Right ventricle myocardium inferior (tissue), 1 donor: ENCODE measurements at regions not wholly inside any gene's neighbourhood (a gene's known extent, or its start where the extent isn't known, plus 50 kb on each side); places are given as distances from the start of the nearest gene placed in this dataset.

Experiments used
- ATAC-seq: fragments of 200-7000 bp; cut with Tn5 transposase; one replicate; pipeline ENCODE4 v1.9.1; 2020; ENCODE audit warnings: mild to moderate bottlenecking, moderate library complexity
- DNase-seq: peaks from one replicate; pipeline ENCODE4 v3.0.0; 2021; ENCODE audit errors: missing footprints
- intact Hi-C: fragments of 100-400 bp; cut with DNase I; formaldehyde crosslinking; loops from one replicate; pipeline ENCODE4 v1.11.0; 2022
- donor health status: DM: no; HTN: yes; CAD: no; lungs with severe emphysema.

GRCh38 chr10:118908557-118909256 lies 120.8 kb upstream of the NANOS1 start:
- DNase-seq, result no peak
- no peak for ATAC-seq
- intact Hi-C loops, result no loop called here

GRCh38 chr10:118910702-118911101 lies 118.8 kb upstream of the NANOS1 start:
- ATAC-seq (no peak), DNase-seq (no peak)
- intact Hi-C loops, result loop anchor here (5.0 kb wide), 1 partner anchor 117 kb away; the partner anchor contains the start of gene NANOS1

- ATAC-seq (no peak), DNase-seq (no peak)
- intact Hi-C loops, result loop anchor here (5.0 kb wide), 1 partner anchor 116 kb away; the partner anchor contains the start of gene NANOS1
Observed at GRCh38 chr10:118911363-118911762, 118.2 kb upstream of the NANOS1 start.

GRCh38 chr10:118912961-118913600 lies 116.4 kb upstream of the NANOS1 start:
- intact Hi-C loops, result loop anchor here (5.0 kb wide), 1 partner anchor 114 kb away; the partner anchor contains the start of gene NANOS1
- DNase-seq (no peak), ATAC-seq (peak; percentile 12)

DNA sequence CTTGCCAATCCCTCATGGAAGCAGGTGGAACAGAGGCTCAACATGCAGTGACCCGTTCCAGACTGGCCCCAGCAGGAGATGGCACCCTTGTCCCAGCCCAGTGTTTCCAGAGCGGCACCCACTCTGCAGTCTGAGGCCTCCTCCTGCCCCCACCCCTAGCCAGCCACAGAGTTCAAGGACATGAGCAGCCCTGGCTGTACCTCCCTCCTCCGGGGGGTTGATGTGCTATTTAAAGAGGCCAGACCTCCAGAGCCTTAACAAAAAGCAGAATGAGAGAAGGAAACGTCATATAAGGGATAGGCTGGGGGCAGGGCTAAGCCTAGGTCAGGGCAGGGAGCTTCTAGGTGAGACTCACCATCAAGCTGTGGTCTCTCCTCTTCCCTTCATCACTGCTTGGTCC lies 115.7 kb upstream of the NANOS1 start:
- DNase-seq, result no peak
- ATAC-seq, result peak; percentile 74

GRCh38 chr10:118914629-118915028 lies 114.9 kb upstream of the NANOS1 start:
- intact Hi-C loops, result loop anchor here (5.0 kb wide), 1 partner anchor 113 kb away; the partner anchor contains the start of gene NANOS1
- ATAC-seq (no peak), DNase-seq (no peak)

More for the DNA sequence above, 115.7 kb upstream of the NANOS1 start:
- intact Hi-C loops, result loop anchor here (5.0 kb wide), 1 partner anchor 113 kb away; the partner anchor contains the start of gene NANOS1

GRCh38 chr10:118915161-118915560 lies 114.4 kb upstream of the NANOS1 start:
- intact Hi-C loops, result no loop called here
- DNase-seq (no peak), ATAC-seq (no peak)

DNA sequence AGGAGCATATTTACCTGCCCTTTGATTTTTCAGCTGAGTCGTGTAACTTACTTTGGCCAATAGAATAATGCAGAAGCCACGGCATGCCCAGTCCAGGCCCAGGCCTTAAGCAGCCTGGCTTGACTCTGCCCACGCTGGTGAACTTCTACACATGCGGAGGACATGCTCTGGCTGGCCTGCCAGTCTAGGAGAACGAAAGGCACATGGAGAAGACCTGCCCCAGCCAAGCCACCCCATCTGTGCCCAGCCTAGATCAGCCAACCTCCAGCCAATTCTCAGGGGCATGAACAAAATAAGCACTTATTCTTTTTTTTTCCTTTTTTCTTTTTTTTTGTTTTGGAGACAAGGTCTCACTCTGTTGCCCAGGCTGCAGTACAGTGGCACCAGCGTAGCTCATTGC lies 112.7 kb upstream of the NANOS1 start:
- intact Hi-C loops, result no loop called here
- ATAC-seq (no peak), DNase-seq (no peak)

DNA sequence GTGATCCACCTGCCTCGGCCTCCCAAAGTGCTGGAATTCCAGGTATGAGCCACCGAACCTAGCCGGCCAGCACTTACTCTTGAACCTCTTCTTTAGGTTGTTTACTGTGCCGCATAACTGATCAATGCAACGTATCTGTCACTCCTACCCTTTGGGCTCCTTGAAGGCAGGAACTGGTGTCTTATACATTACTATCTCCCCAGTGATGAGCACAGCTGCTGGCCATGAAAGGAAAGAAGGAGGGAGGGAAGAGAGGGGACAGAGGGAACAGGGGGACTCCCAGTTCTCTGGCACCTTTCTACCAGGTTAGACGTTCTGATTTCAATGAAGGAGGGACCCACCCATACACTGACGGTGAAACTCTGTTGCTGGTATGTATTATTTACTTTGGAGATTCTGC lies 111.8 kb upstream of the NANOS1 start:
- no peak for DNase-seq
- intact Hi-C loops, result no loop called here
- no peak for ATAC-seq

DNA sequence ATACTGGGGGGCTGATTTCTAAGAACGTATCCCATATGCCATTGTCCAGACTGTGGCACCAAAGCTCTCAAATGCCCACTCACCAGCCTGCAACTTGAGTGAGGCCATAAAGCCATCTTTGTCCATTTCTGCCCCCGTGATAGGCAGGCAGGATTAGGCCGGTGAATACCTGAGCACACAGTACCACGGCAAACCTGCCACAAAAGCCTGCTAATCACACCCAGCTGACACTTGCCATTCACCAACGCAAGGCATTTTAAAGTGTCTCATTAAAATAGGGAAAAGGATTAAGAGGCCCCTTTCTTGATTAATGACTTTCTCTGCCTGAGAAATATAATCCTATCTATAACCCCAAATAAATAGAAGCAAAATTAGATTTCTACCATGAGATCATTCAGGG lies 111.4 kb upstream of the NANOS1 start:
- ATAC-seq (no peak), DNase-seq (no peak)
- intact Hi-C loops, result no loop called here

DNA sequence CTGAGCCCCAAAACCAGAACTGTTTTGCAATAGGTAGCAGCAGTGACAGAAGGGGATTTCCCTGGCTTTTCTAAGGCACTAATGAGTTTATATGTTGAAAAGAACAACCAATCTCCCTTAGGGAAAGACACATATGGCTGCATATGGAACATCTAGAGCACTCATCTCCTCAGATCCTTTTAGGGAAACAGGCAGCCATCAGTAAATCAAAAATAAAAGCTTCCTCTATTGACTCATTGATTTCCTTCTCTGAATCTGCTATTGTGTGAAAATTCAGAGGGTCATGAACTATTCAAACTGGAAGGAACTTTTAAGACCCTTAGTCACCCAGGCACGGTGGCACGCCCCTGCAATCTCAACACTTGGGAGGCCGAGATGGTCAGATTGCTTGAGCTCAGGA lies 110.9 kb upstream of the NANOS1 start:
- ATAC-seq (no peak), DNase-seq (no peak)
- intact Hi-C loops, result no loop called here

GRCh38 chr10:118920206-118920605 lies 109.3 kb upstream of the NANOS1 start:
- no peak for DNase-seq
- ATAC-seq, result no peak
- intact Hi-C loops, result no loop called here

GRCh38 chr10:118922226-118922625 lies 107.3 kb upstream of the NANOS1 start:
- ATAC-seq (no peak), DNase-seq (no peak)

DNA sequence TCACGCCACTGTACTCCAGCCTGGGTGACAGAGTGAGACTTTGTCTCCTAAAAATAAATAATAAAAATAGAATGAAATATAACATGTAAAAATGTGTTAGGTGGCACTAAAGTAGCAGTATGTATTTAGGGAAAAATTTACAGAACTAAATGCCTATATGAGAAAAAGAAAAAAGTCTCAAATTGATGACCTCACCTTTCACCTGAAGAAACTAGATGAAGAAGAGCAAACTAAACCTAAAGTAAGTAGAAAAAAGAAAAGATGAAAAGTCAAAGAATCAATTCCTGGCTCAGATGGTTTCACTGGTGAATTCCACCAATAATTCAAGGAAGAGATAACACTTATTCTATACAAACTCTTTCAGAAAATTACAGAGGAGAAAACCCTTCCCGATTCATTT lies 106.5 kb upstream of the NANOS1 start:
- no peak for ATAC-seq
- intact Hi-C loops, result no loop called here
- no peak for DNase-seq

More at GRCh38 chr10:118922226-118922625, 107.3 kb upstream of the NANOS1 start:
- intact Hi-C loops, result no loop called here

GRCh38 chr10:118924493-118924892 lies 105.0 kb upstream of the NANOS1 start:
- DNase-seq, result no peak

DNA sequence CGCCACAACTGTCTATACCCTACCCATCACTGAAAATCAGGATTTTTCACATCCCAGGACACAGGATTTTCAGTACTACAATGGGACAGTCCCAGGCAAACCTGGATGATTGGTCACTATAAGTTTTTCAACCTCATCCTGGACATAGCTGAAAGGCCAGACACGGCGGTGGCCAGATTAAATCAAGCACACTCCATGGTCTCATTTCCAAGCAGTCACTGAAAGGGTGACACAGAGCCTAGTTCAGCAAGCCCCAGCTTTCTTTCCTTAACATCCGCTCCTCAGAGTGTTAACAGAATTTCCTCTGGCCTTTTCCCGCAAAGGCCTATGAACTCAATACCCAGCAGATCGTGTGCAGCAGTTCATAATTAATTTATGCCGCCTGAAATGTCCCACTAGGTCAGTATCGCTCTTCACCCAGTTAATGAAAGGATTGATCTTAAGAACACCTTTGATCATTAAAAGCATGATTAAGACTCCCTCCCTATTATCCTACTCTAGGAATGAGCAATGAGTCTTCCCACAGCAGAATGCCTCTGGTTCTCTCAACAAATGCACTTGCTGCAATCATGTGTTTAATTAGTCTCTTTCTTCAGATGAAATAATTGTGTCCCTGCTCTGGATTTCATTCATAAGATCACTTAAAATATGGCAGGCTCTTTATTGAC lies 104.0 kb upstream of the NANOS1 start:
- ATAC-seq (no peak), DNase-seq (no peak)
- intact Hi-C loops, result no loop called here

More at GRCh38 chr10:118924493-118924892, 105.0 kb upstream of the NANOS1 start:
- intact Hi-C loops, result no loop called here
- no peak for ATAC-seq

GRCh38 chr10:118926072-118926417 lies 103.5 kb upstream of the NANOS1 start:
- intact Hi-C loops, result no loop called here
- DNase-seq (no peak), ATAC-seq (no peak)

DNA sequence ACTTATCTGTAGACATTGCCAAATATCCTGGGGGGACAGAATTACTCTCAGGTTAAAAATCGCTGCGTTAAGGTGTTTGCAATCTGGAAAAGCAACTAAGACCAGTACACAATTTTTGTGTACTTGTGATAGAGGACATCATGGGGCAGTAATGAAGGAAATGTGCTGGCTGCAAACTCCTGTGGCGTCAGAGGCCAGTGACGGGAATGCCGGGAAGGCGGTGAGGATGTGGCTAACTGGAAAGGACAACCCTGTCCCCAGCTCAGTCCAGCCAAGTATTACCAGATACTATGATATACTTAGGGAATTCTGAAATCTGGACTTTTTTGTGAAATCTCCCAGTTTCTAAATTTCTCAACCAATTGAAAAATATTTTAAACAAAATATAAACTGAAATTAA lies 103.1 kb upstream of the NANOS1 start:
- intact Hi-C loops, result no loop called here

GRCh38 chr10:118926903-118927302 lies 102.6 kb upstream of the NANOS1 start:
- ATAC-seq (no peak), DNase-seq (no peak)
- intact Hi-C loops, result no loop called here

More for the DNA sequence above, 103.1 kb upstream of the NANOS1 start:
- DNase-seq, result no peak
- ATAC-seq, result no peak

GRCh38 chr10:118927321-118927720 lies 102.2 kb upstream of the NANOS1 start:
- ATAC-seq (no peak), DNase-seq (no peak)
- intact Hi-C loops, result no loop called here
